ENCODE measurements at regions not wholly inside any gene's neighbourhood (a gene's known extent, or its start where the extent isn't known, plus 50 kb on each side); places are given as distances from the start of the nearest gene placed in this dataset.

- H3K36me3 ChIP-seq (ENCODE audit: control insufficient read depth in 2 of 2, insufficient read depth in 1 of 2, low read length in 2 of 2) = no peaks in the 10 kb centered on the region
- no peaks in the 10 kb centered on the region for H3K9me3 ChIP-seq (ENCODE audit: control insufficient read depth, insufficient read depth, low read depth, low read length)
- ChIA-PET POLR2A (no interaction called here), CTCF (interaction anchor here (0.7 to 1.2 kb wide), 3 partner anchors 69 to 1453 kb away, joined by 3 to 4 read pairs (median 3); no protein-coding TSS in a partner anchor)
- no peak overlapping the region for H3K27ac ChIP-seq (ENCODE audit: extremely low read depth, low read depth, low read length)
- TF ChIP-seq ZNF248 (tag by site-specific recombination; IDR thresholded peaks at IDR 0.05) (no peak), CTCF (tag by site-specific recombination; IDR thresholded peaks at IDR 0.05) (peak; percentile 41; the same call in 1 of the 2 replicates), ZNF654 (tag by site-specific recombination; IDR thresholded peaks at IDR 0.05; ENCODE audit: low read depth) (peak; percentile 26)
- H3K4me3 ChIP-seq (ENCODE audit: low read depth, low read length) = no peak overlapping the region
- H3K4me1 ChIP-seq (ENCODE audit: control insufficient read depth, insufficient read depth, low read length) = no peaks in the 10 kb centered on the region
These were observed 451.5 kb upstream of the FAT3 start for GRCh38 chr11:91773090-91773489.

GRCh38 chr11:91771961-91772360 is 452.7 kb upstream of the FAT3 start:
- H3K4me1 ChIP-seq (ENCODE audit: control insufficient read depth, insufficient read depth, low read length) = no peaks in the 10 kb centered on the region
- H3K9me3 ChIP-seq (ENCODE audit: control insufficient read depth, insufficient read depth, low read depth, low read length) = no peaks in the 10 kb centered on the region
- H3K27ac ChIP-seq (ENCODE audit: extremely low read depth, low read depth, low read length) = no peak overlapping the region
- no peak overlapping the region for H3K4me3 ChIP-seq (ENCODE audit: low read depth, low read length)
- ChIA-PET POLR2A (no interaction called here), CTCF (interaction anchor here (0.7 to 0.9 kb wide), 3 partner anchors 20 to 1530 kb away, joined by 3 read pairs; no protein-coding TSS in a partner anchor)
- TF ChIP-seq KLF16 (tag by site-specific recombination; IDR thresholded peaks at IDR 0.05) (no peak), ZNF513 (tag by site-specific recombination; IDR thresholded peaks at IDR 0.05) (no peak), ZNF776 (tag by site-specific recombination; IDR thresholded peaks at IDR 0.05; ENCODE audit: borderline replicate concordance) (no peak), ZSCAN5A (tag by site-specific recombination; IDR thresholded peaks at IDR 0.05) (no peak), ZNF785 (tag by site-specific recombination; IDR thresholded peaks at IDR 0.05) (no peak)
- H3K36me3 ChIP-seq (ENCODE audit: control insufficient read depth in 2 of 2, insufficient read depth in 1 of 2, low read length in 2 of 2) = no peaks in the 10 kb centered on the region

- Histone ChIP-seq H3K27ac (ENCODE audit: extremely low read depth, low read depth, low read length) (no peak overlapping the region), H3K36me3 (ENCODE audit: control insufficient read depth in 2 of 2, insufficient read depth in 1 of 2, low read length in 2 of 2) (no peaks in the 10 kb centered on the region), H3K4me1 (ENCODE audit: control insufficient read depth, insufficient read depth, low read length) (no peaks in the 10 kb centered on the region), H3K9me3 (ENCODE audit: control insufficient read depth, insufficient read depth, low read depth, low read length) (no peaks in the 10 kb centered on the region), H3K4me3 (ENCODE audit: low read depth, low read length) (no peak overlapping the region)
- no peak for TF ChIP-seq SCRT2 (tag by site-specific recombination; IDR thresholded peaks at IDR 0.05)
- TF ChIP-seq GLI2 (tag by site-specific recombination; IDR thresholded peaks at IDR 0.05; ENCODE audit: borderline replicate concordance, low read depth) = no peak
- no peak for TF ChIP-seq GLIS2 (tag by site-specific recombination; IDR thresholded peaks at IDR 0.05)
- ChIA-PET POLR2A (no interaction called here), CTCF (no interaction called here)
These were observed 455.8 kb upstream of the FAT3 start for GRCh38 chr11:91768783-91769182.

- no peaks in the 10 kb centered on the region for H3K36me3 ChIP-seq (ENCODE audit: control insufficient read depth in 2 of 2, insufficient read depth in 1 of 2, low read length in 2 of 2)
- H3K27ac ChIP-seq (ENCODE audit: extremely low read depth, low read depth, low read length) = no peak overlapping the region
- ChIA-PET CTCF (no interaction called here), POLR2A (no interaction called here)
- no peak overlapping the region for H3K4me3 ChIP-seq (ENCODE audit: low read depth, low read length)
- no peaks in the 10 kb centered on the region for H3K4me1 ChIP-seq (ENCODE audit: control insufficient read depth, insufficient read depth, low read length)
- H3K9me3 ChIP-seq (ENCODE audit: control insufficient read depth, insufficient read depth, low read depth, low read length) = no peaks in the 10 kb centered on the region
- TF ChIP-seq ZFP37 (tag by site-specific recombination; IDR thresholded peaks at IDR 0.05) (no peak), ZNF155 (tag by site-specific recombination; IDR thresholded peaks at IDR 0.05) (no peak), WT1 (tag by site-specific recombination; IDR thresholded peaks at IDR 0.05) (no peak), HIC1 (tag by site-specific recombination; IDR thresholded peaks at IDR 0.05) (no peak), ZNF518A (tag by site-specific recombination; conservative IDR thresholded peaks at IDR 0.05; ENCODE audit: low read depth) (no peak), ZNF560 (tag by site-specific recombination; IDR thresholded peaks at IDR 0.05; ENCODE audit: borderline replicate concordance) (no peak)
These were observed 461.3 kb upstream of the FAT3 start for GRCh38 chr11:91763331-91763730.
